Neuronal stem cell (in vitro differentiated cells): ENCODE measurements at regions not wholly inside any gene's neighbourhood (a gene's known extent, or its start where the extent isn't known, plus 50 kb on each side); places are given as distances from the start of the nearest gene placed in this dataset.
"Not testable (repeated sequence)": the region's sequence is repeated elsewhere in the genome, so short reads cannot be mapped to it uniquely, and the experiment has no call there.

Source experiments
- DNase-seq: peaks from one replicate; pipeline ENCODE4 v3.0.0-alpha.2; 2013; ENCODE audit warnings: low spot score
- H2AFZ ChIP-seq: one replicate; pipeline ENCODE4 v1.6.1; 2013; ENCODE audit warnings: mild to moderate bottlenecking, low read length, inconsistent platforms
- H2AK5ac ChIP-seq: 2 replicates; pipeline ENCODE4 v1.6.1; 2013; ENCODE audit warnings: low read depth, mild to moderate bottlenecking, inconsistent platforms, low read length, moderate library complexity, mixed read lengths
- H2BK120ac ChIP-seq: 2 replicates; pipeline ENCODE4 v1.6.1; 2013; ENCODE audit warnings: low read depth, mild to moderate bottlenecking, inconsistent platforms, low read length, moderate library complexity, mixed read lengths
- H2BK12ac ChIP-seq: one replicate; pipeline ENCODE4 v1.6.1; 2013; ENCODE audit warnings: low read length, inconsistent platforms
- H2BK15ac ChIP-seq: 2 replicates; pipeline ENCODE4 v1.6.1; 2013; ENCODE audit warnings: mild to moderate bottlenecking, low read length, inconsistent platforms, mixed read lengths
- H2BK5ac ChIP-seq: one replicate; pipeline ENCODE4 v1.6.1; 2013; ENCODE audit warnings: inconsistent platforms, mild to moderate bottlenecking, low read length, moderate library complexity
- H3K14ac ChIP-seq: one replicate; pipeline ENCODE4 v1.6.1; 2013; ENCODE audit warnings: low read length, inconsistent platforms
- H3K18ac ChIP-seq: 2 replicates; pipeline ENCODE4 v1.6.1; 2013; ENCODE audit warnings: low read length, inconsistent platforms
- H3K23ac ChIP-seq: 2 replicates; pipeline ENCODE4 v1.6.1; 2013; ENCODE audit warnings: low read depth, mild to moderate bottlenecking, mixed read lengths, low read length, inconsistent platforms; ENCODE audit not compliant: poor library complexity
- H3K27ac ChIP-seq: replicated peaks from 3 replicates; pipeline ENCODE4 v1.5.1; 2013; ENCODE audit warnings: low read length, inconsistent platforms
- H3K27me3 ChIP-seq, 3 experiments: 2 replicates each; pipeline ENCODE4 v1.6.1; 2013; ENCODE audit warnings: low read length in 3 of 3, mild to moderate bottlenecking in 2 of 3, inconsistent platforms in 1 of 3, low read depth in 1 of 3, mixed read lengths in 1 of 3, moderate library complexity in 1 of 3; ENCODE audit not compliant: control insufficient read depth in 3 of 3, insufficient read depth in 3 of 3
- H3K36me3 ChIP-seq, 2 donors: replicated peaks in 1 of 2; 2 replicates each; pipeline ENCODE4 v1.6.1; 2013; ENCODE audit warnings: low read length in 2 of 2; ENCODE audit not compliant: control insufficient read depth in 2 of 2, insufficient read depth in 2 of 2
- H3K4ac ChIP-seq: 2 replicates; pipeline ENCODE4 v1.6.1; 2013; ENCODE audit warnings: inconsistent platforms, mild to moderate bottlenecking, low read length, moderate library complexity
- H3K4me1 ChIP-seq, 2 donors: 1 replicate in 1 of 2; 2 replicates in 1 of 2; pipeline ENCODE4 v1.6.1; 2013; ENCODE audit warnings: low read length in 2 of 2, low read depth in 1 of 2; ENCODE audit not compliant: control insufficient read depth in 2 of 2, insufficient read depth in 1 of 2
- H3K4me2 ChIP-seq: one replicate; pipeline ENCODE4 v1.6.1; 2013; ENCODE audit warnings: mild to moderate bottlenecking, low read length, inconsistent platforms; ENCODE audit not compliant: insufficient read depth, poor library complexity, severe bottlenecking
- H3K4me3 ChIP-seq, 2 donors: 2 replicates each; pipeline ENCODE4 v1.5.1; 2013; ENCODE audit warnings: low read length in 2 of 2, mild to moderate bottlenecking in 2 of 2, inconsistent platforms in 1 of 2, moderate library complexity in 1 of 2
- H3K79me1 ChIP-seq: one replicate; pipeline ENCODE4 v1.6.1; 2013; ENCODE audit warnings: low read depth, mild to moderate bottlenecking, inconsistent platforms, low read length, moderate library complexity
- H3K9ac ChIP-seq: one replicate; pipeline ENCODE4 v1.6.1; 2013; ENCODE audit warnings: mild to moderate bottlenecking, low read depth, low read length, inconsistent platforms; ENCODE audit not compliant: poor library complexity
- H3K9me3 ChIP-seq, 2 donors: replicated peaks in 1 of 2; 2 replicates each; pipeline versions ENCODE3 to v1.6.1; 2013; ENCODE audit warnings: low read length in 2 of 2, mild to moderate bottlenecking in 2 of 2, inconsistent platforms in 1 of 2, low read depth in 1 of 2, mixed read lengths in 1 of 2, moderate library complexity in 1 of 2; ENCODE audit not compliant: control insufficient read depth in 2 of 2, insufficient read depth in 1 of 2
- H4K8ac ChIP-seq: one replicate; pipeline ENCODE4 v1.6.1; 2013; ENCODE audit warnings: low read depth, mild to moderate bottlenecking, inconsistent platforms, low read length, moderate library complexity
- H4K91ac ChIP-seq: one replicate; pipeline ENCODE4 v1.6.1; 2013; ENCODE audit warnings: low read length, low read depth, mild to moderate bottlenecking, inconsistent platforms; ENCODE audit not compliant: poor library complexity
- WGBS, 2 donors: extraction: QIAGEN DNeasy Blood & Tissue Kit; methylation state at CpG; one replicate each; pipeline ENCODE4 v1.1.7; 2013; ENCODE audit warnings: missing lambda C conversion rate in 2 of 2, mixed read lengths in 1 of 2; ENCODE audit not compliant: insufficient read length in 2 of 2, insufficient replicate concordance in 1 of 2; ENCODE audit errors: extremely low coverage in 2 of 2; 5-methylcytosine and 5-hydroxymethylcytosine counted together

- not testable (repeated sequence) for H3K4ac ChIP-seq, H2BK15ac ChIP-seq, H2BK5ac ChIP-seq, H3K36me3 ChIP-seq, H3K18ac ChIP-seq, H2BK120ac ChIP-seq, H3K4me2 ChIP-seq, H2AFZ ChIP-seq, H3K14ac ChIP-seq, H2AK5ac ChIP-seq, H3K27me3 ChIP-seq, H3K9me3 ChIP-seq, H4K8ac ChIP-seq, H3K23ac ChIP-seq, H2BK12ac ChIP-seq, H3K79me1 ChIP-seq, H3K27ac ChIP-seq, H3K4me3 ChIP-seq, DNase-seq, H4K91ac ChIP-seq, H3K9ac ChIP-seq
- no CpG with 5 or more reads among the region's 14 CpGs for WGBS, 2 donors
- H3K4me1 ChIP-seq: peaks cover 8 to 17% of the 10 kb centered on the region in 2 donors
Observed at GRCh38 chr11:134937193-134937592, 525.2 kb upstream of the B3GAT1 start.

- no peak overlapping the region for H3K4ac ChIP-seq
- H2BK15ac ChIP-seq: no peak overlapping the region
- H2AK5ac ChIP-seq: no peak overlapping the region
- H3K36me3 ChIP-seq: no peaks in the 10 kb centered on the region
- no peaks in the 10 kb centered on the region for H3K79me1 ChIP-seq
- no peaks in the 10 kb centered on the region for H3K4me1 ChIP-seq
- no peak overlapping the region for H3K23ac ChIP-seq
- no peak overlapping the region for H3K27ac ChIP-seq
- H3K14ac ChIP-seq: no peak overlapping the region
- H3K4me2 ChIP-seq: no peak overlapping the region
- no peak for DNase-seq
- no peaks in the 10 kb centered on the region for H3K27me3 ChIP-seq
- H2AFZ ChIP-seq: no peak overlapping the region
- no CpG with 5 or more reads among the region's 3 CpGs for WGBS, 2 donors
- no peaks in the 10 kb centered on the region for H3K9me3 ChIP-seq
- no peak overlapping the region for H4K8ac ChIP-seq
- H3K4me3 ChIP-seq: no peak overlapping the region
- H2BK120ac ChIP-seq: no peak overlapping the region
- no peak overlapping the region for H2BK5ac ChIP-seq
- H4K91ac ChIP-seq: no peak overlapping the region
- H3K9ac ChIP-seq: no peak overlapping the region
- H2BK12ac ChIP-seq: no peak overlapping the region
- H3K18ac ChIP-seq: no peak overlapping the region
Observed at GRCh38 chr11:134932761-134933160, 520.7 kb upstream of the B3GAT1 start.

DNA sequence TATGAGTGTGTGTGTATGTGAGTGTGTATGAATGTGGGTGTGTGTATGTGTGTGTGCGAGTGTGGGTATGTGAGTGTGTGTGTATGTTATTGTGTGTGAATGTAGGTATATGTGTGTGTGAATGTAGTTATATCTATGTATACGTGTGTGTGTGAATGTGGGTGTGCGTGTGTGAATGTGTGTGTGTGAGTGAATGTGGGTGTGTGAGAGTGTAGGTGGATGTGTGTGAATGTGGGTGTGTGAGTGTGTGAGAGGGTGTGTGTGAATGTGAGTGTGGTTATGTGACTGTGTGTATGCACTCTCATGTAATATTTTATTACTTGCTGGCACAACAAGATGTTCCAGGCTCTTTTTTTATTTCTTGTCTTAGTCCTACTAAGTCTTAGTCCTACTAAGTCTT is 513.4 kb upstream of the B3GAT1 start:
- WGBS, 2 donors: 100% methylated on average over 1 to 3 of the region's 3 CpGs
- Histone ChIP-seq H3K27ac (no peak overlapping the region), H3K36me3 (no peaks in the 10 kb centered on the region), H3K18ac (no peak overlapping the region), H2BK15ac (no peak overlapping the region), H3K27me3 (no peaks in the 10 kb centered on the region), H4K8ac (no peak overlapping the region), H3K4me3 (no peak overlapping the region), H2AFZ (no peak overlapping the region), H3K4me2 (no peak overlapping the region), H3K9ac (no peak overlapping the region), H3K4ac (no peak overlapping the region), H2AK5ac (no peak overlapping the region), H2BK5ac (no peak overlapping the region), H3K9me3 (peaks cover 0 to 3% of the 10 kb centered on the region in 2 donors), H4K91ac (no peak overlapping the region), H3K79me1 (no peaks in the 10 kb centered on the region), H3K4me1 (no peaks in the 10 kb centered on the region), H2BK12ac (no peak overlapping the region), H3K14ac (no peak overlapping the region), H3K23ac (no peak overlapping the region), H2BK120ac (no peak overlapping the region)
- no peak for DNase-seq

DNA sequence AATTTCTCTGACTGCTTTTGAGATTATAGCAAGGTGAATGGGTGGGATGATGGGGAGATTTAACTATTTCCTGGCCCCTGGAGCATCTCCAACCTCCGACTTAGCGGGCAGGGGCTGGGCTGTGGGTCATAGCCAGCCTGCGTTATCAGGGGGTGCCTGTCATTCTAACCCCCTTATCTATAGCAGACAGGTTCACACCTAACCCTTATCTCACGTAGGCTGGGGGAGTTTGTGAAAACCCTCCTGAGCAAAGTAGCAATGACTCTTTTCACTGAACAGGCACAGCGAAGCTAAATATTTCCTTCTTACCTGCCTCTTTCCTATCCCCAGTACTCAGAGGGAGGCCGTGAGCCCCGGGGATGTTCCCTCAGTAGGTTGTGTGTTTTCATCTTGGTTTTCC is 511.4 kb upstream of the B3GAT1 start:
- no peak overlapping the region for H3K4me2 ChIP-seq
- H2BK12ac ChIP-seq: no peak overlapping the region
- H2AK5ac ChIP-seq: no peak overlapping the region
- no peak overlapping the region for H3K27ac ChIP-seq
- no peaks in the 10 kb centered on the region for H3K27me3 ChIP-seq
- WGBS, 2 donors: no CpG with 5 or more reads among the region's 7 CpGs
- H3K79me1 ChIP-seq: no peaks in the 10 kb centered on the region
- no peak overlapping the region for H3K4me3 ChIP-seq
- no peak overlapping the region for H3K18ac ChIP-seq
- no peak for DNase-seq
- no peak overlapping the region for H4K91ac ChIP-seq
- no peak overlapping the region for H2AFZ ChIP-seq
- peaks cover 0 to 3% of the 10 kb centered on the region in 2 donors for H3K9me3 ChIP-seq
- H3K4ac ChIP-seq: no peak overlapping the region
- no peak overlapping the region for H2BK120ac ChIP-seq
- H2BK15ac ChIP-seq: no peak overlapping the region
- H2BK5ac ChIP-seq: no peak overlapping the region
- H3K36me3 ChIP-seq: no peaks in the 10 kb centered on the region
- no peak overlapping the region for H3K9ac ChIP-seq
- H3K23ac ChIP-seq: no peak overlapping the region
- no peak overlapping the region for H4K8ac ChIP-seq
- no peaks in the 10 kb centered on the region for H3K4me1 ChIP-seq
- H3K14ac ChIP-seq: no peak overlapping the region
